Activated T-cell treated with anti-CD3 and anti-CD28 coated beads, Interleukin-2, amount 50 U/mL, for 72 hours (primary cell): ENCODE measurements at regions not wholly inside any gene's neighbourhood (a gene's known extent, or its start where the extent isn't known, plus 50 kb on each side); places are given as distances from the start of the nearest gene placed in this dataset.

ENCODE experiments used
- ATAC-seq, 2 donors: fragments of 150-1000 bp; cut with Tn5 transposase; replicated peaks in 1 of 2; 2 replicates each; pipeline ENCODE4 v1.10.0; 2021; ENCODE audit warnings: moderate library complexity in 2 of 2, mild to moderate bottlenecking in 1 of 2
- DNase-seq, 2 donors: peaks; one replicate each; pipeline ENCODE4 v3.0.0; 2021 to 2022; ENCODE audit warnings: mixed read lengths in 1 of 2
- H3K27ac Mint-ChIP-seq: one replicate; pipeline ENCODE4 v1.8.0; 2022; ENCODE audit warnings: mild to moderate bottlenecking, moderate library complexity, mixed read lengths
- H3K27me3 Mint-ChIP-seq: one replicate; pipeline ENCODE4 v1.8.0; 2022; ENCODE audit warnings: low read depth, mixed read lengths
- H3K36me3 Mint-ChIP-seq, 2 donors: one replicate each; pipeline ENCODE4 v1.8.0; 2022; ENCODE audit warnings: mixed read lengths in 2 of 2, mild to moderate bottlenecking in 1 of 2; ENCODE audit not compliant: insufficient read depth in 2 of 2
- H3K4me1 Mint-ChIP-seq: one replicate; pipeline ENCODE4 v1.8.0; 2022; ENCODE audit warnings: low read depth, mixed read lengths
- H3K4me3 Mint-ChIP-seq, 2 donors: one replicate each; pipeline ENCODE4 v1.8.0; 2022; ENCODE audit warnings: mild to moderate bottlenecking in 2 of 2, mixed read lengths in 2 of 2, moderate library complexity in 2 of 2
- H3K9me3 Mint-ChIP-seq, 2 donors: one replicate each; pipeline ENCODE4 v1.8.0; 2022; ENCODE audit warnings: mixed read lengths in 2 of 2

DNA sequence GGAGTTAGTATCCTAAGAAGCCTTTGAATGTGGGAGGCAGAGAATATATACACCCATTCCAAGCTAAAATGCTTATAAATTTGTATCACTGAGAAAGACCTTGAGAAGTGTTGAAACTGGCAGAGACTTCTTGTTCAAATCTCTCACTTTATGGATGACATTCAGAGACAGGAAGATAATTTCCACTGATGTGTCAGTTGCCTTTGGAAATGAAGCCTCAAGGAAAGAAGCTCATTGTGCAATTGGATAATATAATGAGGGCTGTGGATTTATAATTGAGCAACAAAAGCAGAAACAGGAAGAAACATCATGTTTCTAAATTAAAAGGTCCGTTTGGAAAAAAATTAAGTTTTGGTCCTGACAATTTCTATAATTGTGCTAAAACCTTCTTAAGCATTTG, 789.9 kb upstream of the IGFBP3 start:
- ATAC-seq (no peak), DNase-seq (no peak)
- Mint-ChIP-seq H3K9me3 (peaks cover 2% of the 10 kb centered on the region in 2 donors), H3K27me3 (no peaks in the 10 kb centered on the region), H3K4me1 (no peaks in the 10 kb centered on the region), H3K4me3 (no peak overlapping the region), H3K36me3 (no peaks in the 10 kb centered on the region), H3K27ac (no peak overlapping the region)

DNA sequence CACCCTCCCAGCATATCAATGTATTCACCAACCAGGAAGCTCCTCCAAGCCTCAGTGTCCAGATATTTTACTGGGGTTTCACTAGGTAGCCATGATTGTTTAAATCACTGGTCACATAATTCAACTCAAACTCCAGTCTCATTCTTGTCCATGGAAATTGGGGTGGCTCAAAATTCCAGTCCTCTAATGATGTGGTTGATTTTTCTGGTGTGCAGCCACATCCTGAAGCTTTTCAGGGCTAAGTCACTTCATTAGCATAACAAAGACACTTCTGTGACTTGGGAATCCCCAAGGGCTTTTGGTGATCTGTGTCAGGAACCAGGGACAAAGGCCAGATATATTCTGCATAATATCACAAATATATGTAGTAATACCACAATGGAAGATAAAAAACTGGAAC, 786.9 kb upstream of the IGFBP3 start:
- DNase-seq (no peak), ATAC-seq (no peak)
- no peak overlapping the region for H3K27ac Mint-ChIP-seq
- no peak overlapping the region for H3K4me3 Mint-ChIP-seq
- no peaks in the 10 kb centered on the region for H3K36me3 Mint-ChIP-seq
- H3K4me1 Mint-ChIP-seq: no peaks in the 10 kb centered on the region
- no peaks in the 10 kb centered on the region for H3K27me3 Mint-ChIP-seq
- H3K9me3 Mint-ChIP-seq: peaks cover 2% of the 10 kb centered on the region in 2 donors

DNA sequence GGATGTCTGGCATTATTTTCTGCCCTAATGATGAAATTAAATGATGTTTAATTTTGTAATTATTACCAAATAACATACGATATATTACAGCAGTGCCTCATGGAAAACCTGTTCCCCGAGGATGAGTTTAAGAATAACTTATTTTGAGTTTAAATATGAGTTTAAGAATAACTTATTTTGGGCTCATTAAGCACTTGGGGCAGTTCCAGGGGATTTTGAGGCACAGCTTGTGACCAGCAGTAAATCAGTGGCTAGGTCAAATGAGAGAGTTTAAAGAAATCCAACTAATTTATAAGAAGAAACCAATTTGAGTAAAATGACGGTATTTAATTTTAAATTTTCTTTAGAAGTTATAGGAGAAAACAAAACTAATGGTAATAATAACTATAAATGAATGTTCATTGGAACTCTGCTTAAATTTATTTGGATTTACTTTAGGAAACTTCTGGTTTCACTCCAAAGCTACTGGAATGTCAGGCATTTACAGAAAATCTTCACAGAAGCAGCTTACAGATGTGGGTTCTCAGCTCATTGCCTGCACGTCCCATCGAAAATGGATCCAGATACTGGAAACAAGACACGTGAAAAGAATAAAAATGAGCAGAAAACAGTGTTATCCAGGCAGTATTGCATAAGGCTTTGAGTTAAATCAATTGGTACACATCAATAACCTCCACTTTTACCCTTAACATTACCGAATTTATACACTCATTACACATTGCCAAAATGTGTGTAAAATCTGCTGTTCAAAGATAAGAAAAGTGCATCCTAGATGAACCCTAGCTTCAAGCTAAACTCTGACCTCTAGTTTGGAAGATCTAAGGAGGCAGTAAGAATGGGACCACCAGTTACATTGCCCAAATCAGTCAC, 784.5 kb upstream of the IGFBP3 start:
- no peaks in the 10 kb centered on the region for H3K4me1 Mint-ChIP-seq
- ATAC-seq (no peak), DNase-seq (no peak)
- no peak overlapping the region for H3K27ac Mint-ChIP-seq
- no peaks in the 10 kb centered on the region for H3K27me3 Mint-ChIP-seq
- peaks cover 2 to 4% of the 10 kb centered on the region in 2 donors for H3K9me3 Mint-ChIP-seq
- H3K4me3 Mint-ChIP-seq: no peak overlapping the region
- no peaks in the 10 kb centered on the region for H3K36me3 Mint-ChIP-seq

DNA sequence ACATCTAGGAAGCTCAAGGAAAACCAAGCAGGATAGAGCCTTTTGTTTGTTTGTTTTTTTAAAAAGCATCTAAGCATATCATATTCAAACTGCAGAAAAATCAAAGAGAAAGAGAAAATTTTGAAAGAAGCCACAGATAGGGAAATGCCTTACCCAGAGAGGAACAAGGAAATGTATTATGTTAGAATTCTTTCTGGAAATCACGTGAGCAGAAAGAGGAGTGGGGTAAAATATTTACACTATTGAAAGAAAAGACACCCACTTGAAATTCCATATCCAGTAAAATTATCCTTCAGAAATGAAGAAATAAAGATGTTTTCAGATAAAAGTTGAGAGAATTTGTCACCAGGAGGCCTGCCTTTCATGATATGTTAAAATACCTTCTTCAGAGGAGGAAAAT, 775.7 kb upstream of the IGFBP3 start:
- Mint-ChIP-seq H3K27ac (peak overlapping the region; percentile 40), H3K27me3 (no peaks in the 10 kb centered on the region), H3K4me1 (no peaks in the 10 kb centered on the region), H3K9me3 (peaks cover 2 to 4% of the 10 kb centered on the region in 2 donors), H3K4me3 (no peak overlapping the region), H3K36me3 (no peaks in the 10 kb centered on the region)
- ATAC-seq (no peak), DNase-seq (no peak)

DNA sequence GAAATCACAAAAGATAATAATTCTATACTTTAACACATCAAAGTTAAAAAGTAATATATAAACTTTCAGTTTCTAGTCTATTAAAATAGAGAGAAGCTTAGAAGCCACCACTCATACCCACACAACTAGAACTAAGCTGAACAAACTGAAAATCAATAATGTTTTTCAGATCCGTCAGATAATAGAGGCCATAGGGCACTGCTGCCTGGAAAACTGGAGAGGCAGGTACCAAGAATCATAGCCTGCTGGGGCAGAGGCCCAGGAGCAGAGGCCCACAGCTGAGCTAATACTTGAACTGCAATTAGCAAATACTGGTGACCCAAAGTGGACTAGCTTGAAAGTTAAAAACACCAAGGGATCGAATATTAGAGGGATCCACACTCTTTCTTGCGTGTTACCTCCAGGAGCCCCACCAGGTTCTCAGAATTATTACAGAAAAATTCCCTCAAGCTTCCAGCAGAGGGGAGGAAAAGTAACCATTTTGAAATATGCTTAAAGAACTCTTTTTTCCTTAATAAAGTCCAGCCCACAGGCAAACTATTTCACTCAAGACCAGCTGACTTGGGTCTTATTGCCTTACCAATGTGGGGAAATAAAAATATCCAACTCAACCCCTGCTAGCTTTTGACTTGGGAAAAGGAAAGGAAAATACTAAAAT, 774.1 kb upstream of the IGFBP3 start:
- ATAC-seq (no peak), DNase-seq (no peak)
- Mint-ChIP-seq H3K27ac (no peak overlapping the region), H3K36me3 (no peaks in the 10 kb centered on the region), H3K27me3 (no peaks in the 10 kb centered on the region), H3K4me1 (no peaks in the 10 kb centered on the region), H3K9me3 (peaks cover 2 to 4% of the 10 kb centered on the region in 2 donors), H3K4me3 (no peak overlapping the region)

DNA sequence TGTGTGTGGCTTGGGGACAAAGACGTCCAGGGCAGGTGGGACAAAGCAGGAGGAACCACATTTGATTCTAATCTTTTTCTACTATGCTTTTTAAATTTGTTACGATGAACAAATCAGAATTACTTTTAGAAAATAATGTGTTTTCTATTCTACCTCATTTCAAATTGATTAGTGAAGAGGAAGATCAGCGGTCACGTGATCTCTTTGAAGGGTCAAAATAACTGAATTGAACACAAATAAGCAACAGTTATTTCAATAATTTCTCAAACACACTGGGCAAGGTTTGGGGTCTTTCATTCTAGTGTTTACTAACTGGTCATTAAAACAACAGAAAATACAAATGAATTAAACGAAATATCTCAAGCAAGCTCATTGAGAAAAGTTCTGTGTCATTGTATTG, 773.0 kb upstream of the IGFBP3 start:
- Mint-ChIP-seq H3K27me3 (no peaks in the 10 kb centered on the region), H3K36me3 (no peaks in the 10 kb centered on the region), H3K9me3 (peaks cover 0 to 4% of the 10 kb centered on the region in 2 donors), H3K4me1 (no peaks in the 10 kb centered on the region), H3K27ac (no peak overlapping the region), H3K4me3 (no peak overlapping the region)
- DNase-seq (no peak), ATAC-seq (no peak)

DNA sequence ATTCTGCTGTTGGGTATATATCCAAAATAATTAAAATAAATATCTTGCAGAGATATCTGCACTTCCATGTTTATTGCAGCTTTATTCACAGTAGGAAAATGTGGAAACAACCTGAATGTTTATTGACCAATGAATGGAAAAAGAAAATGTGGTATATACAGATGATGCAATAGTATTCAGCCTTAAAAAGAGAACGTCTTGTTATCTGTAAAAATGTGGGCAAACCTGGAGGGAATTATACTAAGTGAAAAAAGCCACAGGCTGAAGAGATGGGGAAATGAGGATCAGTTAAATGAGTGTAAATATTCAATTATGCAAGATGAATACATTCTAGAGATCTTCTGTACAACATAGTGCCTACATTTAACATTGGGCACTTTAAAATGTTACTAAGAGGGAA, 766.1 kb upstream of the IGFBP3 start:
- Mint-ChIP-seq H3K27ac (no peak overlapping the region), H3K4me1 (no peaks in the 10 kb centered on the region), H3K36me3 (no peaks in the 10 kb centered on the region), H3K4me3 (no peak overlapping the region), H3K27me3 (no peaks in the 10 kb centered on the region), H3K9me3 (peaks cover 0 to 6% of the 10 kb centered on the region in 2 donors)
- ATAC-seq (no peak), DNase-seq (no peak)

DNA sequence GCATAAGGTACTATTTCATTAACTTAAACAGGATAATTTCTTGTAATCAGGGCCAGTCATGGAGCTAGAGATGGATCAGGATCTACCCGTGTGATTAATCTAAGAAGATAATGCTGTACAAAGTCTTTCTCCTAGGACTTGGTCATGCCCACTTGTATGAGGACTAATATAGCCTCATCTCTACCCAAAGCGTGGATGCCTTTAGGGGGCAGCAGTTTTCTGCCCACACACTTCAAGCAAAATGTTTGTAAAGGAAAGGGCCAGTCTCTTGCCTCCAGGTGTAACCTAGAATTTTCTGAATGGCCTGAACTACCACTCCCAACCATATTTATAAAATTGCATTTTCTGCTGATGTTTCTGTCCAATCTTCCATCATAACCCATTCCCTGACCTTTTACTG, 764.0 kb upstream of the IGFBP3 start:
- Mint-ChIP-seq H3K4me1 (no peaks in the 10 kb centered on the region), H3K27ac (no peak overlapping the region), H3K27me3 (no peaks in the 10 kb centered on the region), H3K9me3 (peaks cover 0 to 8% of the 10 kb centered on the region in 2 donors), H3K4me3 (no peak overlapping the region), H3K36me3 (no peaks in the 10 kb centered on the region)
- DNase-seq (no peak), ATAC-seq (no peak)

DNA sequence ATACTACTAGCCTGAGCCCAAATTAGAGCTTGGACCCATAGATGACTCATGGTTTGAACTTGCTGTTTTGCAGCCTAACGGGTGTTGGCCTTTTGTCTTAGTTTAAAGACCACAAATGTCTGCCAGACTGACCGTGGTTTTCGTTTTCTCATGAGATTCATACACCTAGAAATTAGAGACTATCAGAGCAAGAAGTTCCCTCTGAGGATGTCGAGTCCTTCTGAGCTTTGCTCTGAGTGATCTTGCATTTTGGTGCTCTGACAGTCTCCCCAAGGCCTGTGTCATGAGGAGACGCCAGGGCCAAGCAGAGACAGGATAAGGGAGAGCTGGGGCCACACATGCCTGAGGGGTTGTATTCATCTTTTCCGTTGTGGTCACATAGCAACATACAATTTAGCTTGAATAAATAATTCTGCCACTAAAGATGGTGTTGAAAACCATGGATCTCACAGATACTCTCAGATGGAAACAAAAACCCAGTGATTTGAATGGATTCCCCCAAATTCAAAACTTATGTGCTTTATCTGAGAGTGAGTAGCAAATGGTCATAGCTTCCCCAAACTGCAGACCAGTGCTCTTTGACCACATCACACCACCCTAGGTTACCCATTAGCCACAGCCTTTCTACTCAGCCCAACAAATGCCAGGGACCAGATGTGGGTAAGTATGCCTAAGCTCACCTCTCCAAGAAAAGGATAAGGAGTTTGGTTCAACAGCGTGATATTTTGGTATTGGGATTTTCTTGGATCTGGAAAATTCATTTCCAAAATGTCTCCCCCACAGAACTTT, 762.0 kb upstream of the IGFBP3 start:
- peaks cover 0 to 9% of the 10 kb centered on the region in 2 donors for H3K9me3 Mint-ChIP-seq
- H3K4me1 Mint-ChIP-seq: no peaks in the 10 kb centered on the region
- H3K27me3 Mint-ChIP-seq: no peaks in the 10 kb centered on the region
- no peak overlapping the region for H3K27ac Mint-ChIP-seq
- H3K36me3 Mint-ChIP-seq: no peaks in the 10 kb centered on the region
- ATAC-seq: no peak
- H3K4me3 Mint-ChIP-seq: no peak overlapping the region
- no peak for DNase-seq

DNA sequence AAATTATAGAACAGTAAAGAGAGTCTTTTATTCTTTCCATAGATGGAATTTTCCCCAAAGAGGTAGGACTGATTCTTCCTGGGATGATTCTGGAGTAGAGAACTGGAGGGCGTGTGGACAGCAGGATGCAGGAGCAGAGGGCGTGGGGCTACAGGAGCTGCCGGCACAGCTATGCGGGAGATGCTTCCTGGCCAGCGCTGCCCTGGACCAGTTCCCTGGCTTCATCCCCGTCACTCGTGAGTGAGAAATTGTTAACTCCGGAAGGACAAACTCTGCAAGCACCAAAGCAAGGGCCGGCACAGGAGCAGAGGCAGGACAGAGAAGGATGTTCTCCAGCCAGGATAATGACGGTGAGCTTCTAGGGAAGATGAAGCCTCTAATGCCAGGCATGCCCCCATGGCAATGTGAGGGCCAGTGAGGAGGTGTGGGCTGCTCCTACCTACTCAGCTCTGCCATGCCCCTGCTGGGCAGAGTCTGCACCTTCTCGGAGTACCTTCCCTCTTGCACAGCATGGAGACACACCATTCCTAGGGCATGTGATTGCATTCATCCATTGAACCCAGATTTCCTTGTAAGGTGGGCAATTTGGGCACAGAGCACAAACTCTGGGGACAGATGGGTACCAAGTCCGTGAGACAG, 760.9 kb upstream of the IGFBP3 start:
- Mint-ChIP-seq H3K4me3 (no peak overlapping the region), H3K27me3 (no peaks in the 10 kb centered on the region), H3K36me3 (no peaks in the 10 kb centered on the region)

DNA sequence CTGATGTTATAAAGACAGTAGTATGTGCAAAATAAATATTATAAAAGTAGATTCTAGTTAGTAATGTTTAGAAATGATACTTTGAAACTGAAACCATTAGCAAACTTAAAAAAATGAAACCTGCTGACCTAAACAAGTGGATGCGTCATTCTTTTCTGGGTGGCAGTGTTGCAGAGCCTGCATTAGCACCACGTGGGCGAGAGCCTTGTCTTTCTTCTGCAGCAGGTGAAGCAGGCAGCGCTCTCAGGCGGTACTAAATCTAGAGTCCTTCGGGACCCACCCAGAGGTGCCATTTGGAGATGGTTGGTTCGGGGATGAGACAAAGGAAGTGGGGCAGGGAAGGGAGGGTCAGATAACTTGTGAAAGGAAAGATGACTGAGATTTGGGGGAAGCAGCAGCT, 759.1 kb upstream of the IGFBP3 start:
- Mint-ChIP-seq H3K27ac (no peak overlapping the region), H3K4me1 (no peaks in the 10 kb centered on the region), H3K27me3 (no peaks in the 10 kb centered on the region), H3K9me3 (peaks cover 2 to 7% of the 10 kb centered on the region in 2 donors), H3K4me3 (no peak overlapping the region), H3K36me3 (no peaks in the 10 kb centered on the region)
- DNase-seq: no peak
- ATAC-seq: no peak

More for the DNA sequence above, 760.9 kb upstream of the IGFBP3 start:
- no peak for DNase-seq
- Mint-ChIP-seq H3K9me3 (peaks cover under 1 to 6% of the 10 kb centered on the region in 2 donors), H3K27ac (no peak overlapping the region), H3K4me1 (no peaks in the 10 kb centered on the region)
- ATAC-seq: no peak

DNA sequence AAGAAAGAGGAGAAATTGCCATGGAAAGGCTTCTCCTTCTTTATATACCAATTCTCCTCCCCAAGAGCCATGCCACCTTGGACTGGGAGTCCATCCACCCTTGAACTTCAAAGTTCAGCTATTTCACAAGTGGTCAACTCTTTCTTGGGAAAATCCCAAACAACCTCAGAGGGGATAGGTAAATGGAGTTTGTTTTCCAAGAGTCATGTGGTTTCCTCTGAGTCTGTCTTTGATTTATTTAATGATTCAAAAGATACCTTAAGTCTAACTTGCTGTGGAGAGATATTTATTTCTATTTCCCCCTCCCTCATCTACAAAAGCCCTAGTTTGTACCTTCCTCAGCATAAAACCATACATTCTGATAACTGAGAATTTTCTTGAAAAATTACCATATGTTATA, 758.6 kb upstream of the IGFBP3 start:
- no peak for DNase-seq
- no peak overlapping the region for H3K27ac Mint-ChIP-seq
- peaks cover 2 to 7% of the 10 kb centered on the region in 2 donors for H3K9me3 Mint-ChIP-seq
- H3K4me3 Mint-ChIP-seq: no peak overlapping the region
- H3K36me3 Mint-ChIP-seq: no peaks in the 10 kb centered on the region
- no peaks in the 10 kb centered on the region for H3K4me1 Mint-ChIP-seq
- no peaks in the 10 kb centered on the region for H3K27me3 Mint-ChIP-seq
- no peak for ATAC-seq

DNA sequence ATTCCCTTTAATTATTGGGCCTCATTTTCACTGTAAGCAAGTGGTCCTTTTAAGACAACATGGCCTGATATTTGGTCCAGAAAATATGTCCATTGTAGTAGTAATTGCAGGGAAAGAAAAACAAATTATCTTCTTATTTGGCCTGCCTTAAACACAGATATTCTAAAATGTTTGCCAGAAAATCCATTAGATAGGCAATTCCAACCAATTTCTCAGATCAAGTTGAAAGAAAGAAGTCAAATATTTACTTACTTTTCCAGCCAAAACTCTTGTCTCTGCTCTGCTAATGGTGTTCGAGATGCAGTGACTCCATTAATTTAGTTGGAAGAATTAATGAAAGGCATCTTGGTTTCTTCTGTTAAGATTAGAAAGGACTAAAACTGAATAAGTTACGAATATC, 757.3 kb upstream of the IGFBP3 start:
- H3K36me3 Mint-ChIP-seq: no peaks in the 10 kb centered on the region
- no peak for ATAC-seq
- no peaks in the 10 kb centered on the region for H3K4me1 Mint-ChIP-seq
- H3K4me3 Mint-ChIP-seq: no peak overlapping the region
- peaks cover 2 to 7% of the 10 kb centered on the region in 2 donors for H3K9me3 Mint-ChIP-seq
- DNase-seq: no peak
- no peak overlapping the region for H3K27ac Mint-ChIP-seq
- no peaks in the 10 kb centered on the region for H3K27me3 Mint-ChIP-seq
